NCI-H2107 (cell line): ENCODE measurements at regions not wholly inside any gene's neighbourhood (a gene's known extent, or its start where the extent isn't known, plus 50 kb on each side); places are given as distances from the start of the nearest gene placed in this dataset.

Experiments
- DNase-seq: peaks from one replicate; lab custom pipeline; 2025; lab: John Stamatoyannopoulos, UW

DNA sequence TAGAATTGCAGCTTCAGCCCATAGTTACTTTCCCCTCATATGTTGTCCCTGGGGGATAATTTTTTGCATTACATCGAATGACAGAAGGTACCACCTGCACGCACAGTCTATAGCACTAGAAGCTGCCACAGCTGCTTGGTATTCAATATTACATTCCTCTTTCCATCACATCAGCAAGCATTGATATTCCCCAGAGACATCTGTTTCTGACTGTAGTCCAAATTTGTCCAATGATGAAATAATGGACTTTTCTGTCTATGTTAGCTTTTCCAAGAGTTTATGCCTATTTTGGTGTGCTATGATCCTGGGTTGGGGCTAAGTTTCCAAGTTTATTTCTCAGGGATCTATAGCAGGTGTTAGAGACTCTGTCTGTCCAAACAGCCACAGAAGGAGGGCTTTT lies 335.4 kb downstream of the LRIG3 start:
- no peak for DNase-seq

DNA sequence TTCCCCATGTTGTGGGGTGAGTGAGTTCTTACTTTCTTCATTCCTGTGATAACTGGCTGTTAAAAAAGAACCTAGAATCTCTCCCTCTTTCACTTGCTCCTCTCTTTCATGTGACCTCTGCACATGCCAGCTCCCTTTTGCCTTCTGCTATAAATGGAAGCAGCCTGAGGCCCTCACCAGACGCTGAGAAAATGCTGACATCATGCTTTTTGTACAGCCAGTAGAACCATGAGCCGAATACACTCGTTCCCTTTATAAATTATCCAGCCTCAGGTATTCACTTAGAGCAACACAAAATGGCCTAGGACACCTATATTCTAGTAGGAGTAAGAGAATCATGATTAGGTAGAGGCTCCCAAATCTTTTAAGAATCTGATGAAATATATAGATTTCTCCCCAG lies 333.5 kb downstream of the LRIG3 start:
- no peak for DNase-seq

DNA sequence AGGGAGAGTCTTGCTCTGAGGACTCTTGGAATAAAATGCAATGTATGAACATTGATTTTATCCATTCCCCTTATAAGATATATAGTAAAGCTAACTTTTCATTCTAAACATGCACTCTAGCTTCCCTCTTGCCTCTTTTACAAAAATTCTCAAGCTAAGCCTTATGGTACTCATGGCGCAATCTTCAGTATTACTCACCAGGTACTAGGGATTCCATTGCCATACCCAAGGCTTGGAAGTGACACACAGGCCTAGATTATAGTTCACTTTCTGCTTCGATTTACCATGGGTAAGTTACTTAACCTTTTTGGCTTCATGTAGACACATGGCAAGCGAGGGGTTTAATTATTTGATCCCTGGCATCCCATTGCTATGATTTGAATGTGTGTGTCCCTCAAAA lies 331.5 kb downstream of the LRIG3 start:
- no peak for DNase-seq

DNA sequence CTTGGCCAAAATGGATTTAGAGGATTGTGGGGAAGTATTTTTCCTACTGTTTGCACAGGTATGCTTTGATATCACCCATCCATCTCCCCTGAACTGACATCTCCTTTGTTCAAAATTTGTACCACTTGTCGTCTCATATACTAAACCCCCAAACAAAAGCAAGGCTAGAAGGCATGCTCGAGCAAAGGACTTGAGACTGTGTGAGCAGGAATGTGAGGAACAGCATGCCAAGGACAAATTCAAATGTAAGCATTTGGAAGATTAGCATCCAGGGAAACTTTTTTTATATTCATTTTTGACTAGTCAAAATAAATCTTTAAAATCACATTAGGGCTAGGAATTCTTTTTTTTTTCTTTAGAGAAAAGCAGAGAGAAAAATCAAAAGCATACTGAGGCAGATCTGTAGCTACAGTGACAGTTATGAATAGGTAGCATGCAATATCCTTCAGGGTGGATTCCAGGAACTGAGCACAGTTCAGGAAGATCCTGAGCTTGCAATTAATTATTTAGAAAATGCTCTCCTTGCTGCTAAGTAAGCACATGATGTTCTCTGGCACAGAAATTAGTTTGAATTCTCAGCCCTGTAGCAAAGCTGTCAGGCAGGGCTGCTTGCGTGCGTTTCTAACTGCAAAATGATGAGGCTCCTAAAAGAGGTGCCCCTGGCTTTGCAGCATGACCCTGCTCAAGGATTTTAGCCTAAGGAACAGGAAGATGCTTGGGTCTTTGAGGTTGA lies 327.7 kb downstream of the LRIG3 start:
- no peak for DNase-seq

DNA sequence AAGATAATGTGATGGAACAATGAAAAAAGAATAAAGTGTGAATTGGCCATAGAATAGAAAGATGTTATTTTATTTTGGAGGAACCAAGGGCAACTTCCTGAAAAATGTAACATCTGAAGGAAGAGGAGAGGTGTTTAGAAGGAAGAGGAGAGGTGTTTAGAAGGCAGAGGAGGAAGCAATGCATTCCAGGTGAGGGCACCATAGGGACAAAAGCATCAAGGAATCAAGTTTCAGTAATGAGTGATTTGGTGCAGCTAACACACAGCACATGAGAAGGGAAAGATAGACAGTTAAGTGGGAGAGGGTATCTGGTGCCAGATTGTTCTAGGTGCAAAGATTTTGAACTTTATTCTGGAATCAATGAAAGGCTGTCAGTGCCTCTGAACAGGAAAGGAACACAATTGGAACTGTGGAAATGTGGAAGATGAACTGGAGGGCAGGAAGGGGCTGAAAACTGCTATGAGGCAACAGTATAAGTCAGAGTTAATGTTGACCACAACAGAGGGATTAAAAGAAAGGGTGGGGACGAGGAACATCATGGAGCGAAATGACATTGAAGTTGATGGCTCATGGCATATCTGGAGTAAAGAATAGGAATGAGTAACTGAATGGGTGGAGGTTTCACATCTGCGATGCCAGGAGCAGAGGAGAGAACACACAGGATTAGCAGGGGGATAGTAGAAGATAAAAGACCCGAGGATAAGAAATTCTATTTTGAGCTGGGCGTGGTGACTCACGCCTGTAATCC lies 326.6 kb downstream of the LRIG3 start:
- DNase-seq = no peak

DNA sequence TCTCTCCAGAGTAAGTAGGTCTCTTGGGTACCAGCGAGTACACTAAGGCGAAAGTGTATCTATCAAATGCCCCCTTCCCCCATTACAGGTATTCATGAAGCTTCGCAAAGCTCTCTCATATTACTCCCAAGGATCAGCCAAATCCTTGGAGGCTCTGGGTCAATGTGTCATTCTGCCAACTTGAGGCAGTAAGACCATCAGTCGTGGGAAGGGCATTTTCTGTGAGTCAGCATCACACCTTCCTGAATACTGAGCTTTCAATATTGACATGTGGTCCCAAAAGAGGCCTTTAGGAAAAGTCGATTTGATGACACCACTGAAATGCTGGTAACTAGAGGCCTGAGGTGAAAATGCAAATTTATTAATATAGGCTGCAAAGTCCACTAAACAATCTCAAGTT lies 323.9 kb downstream of the LRIG3 start:
- no peak for DNase-seq

DNA sequence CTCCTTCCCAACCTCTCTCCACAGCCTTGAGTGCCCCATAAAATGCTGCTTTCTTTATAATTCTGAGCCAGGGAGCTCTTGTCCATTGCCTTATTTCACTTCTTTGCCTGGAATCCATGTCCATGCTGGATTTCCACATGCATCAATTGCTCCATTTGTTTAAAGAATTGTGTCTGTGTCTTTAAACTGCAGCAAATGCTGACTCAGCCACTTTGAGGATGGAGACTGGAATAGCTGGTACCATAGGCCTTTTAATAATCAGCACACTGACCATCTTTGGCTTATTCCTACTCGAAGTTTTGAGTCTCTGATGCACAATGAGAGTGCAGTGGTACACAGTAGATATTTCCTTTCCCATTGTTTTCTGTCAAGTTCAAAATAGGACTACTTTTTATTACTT lies 318.8 kb downstream of the LRIG3 start:
- DNase-seq = no peak

DNA sequence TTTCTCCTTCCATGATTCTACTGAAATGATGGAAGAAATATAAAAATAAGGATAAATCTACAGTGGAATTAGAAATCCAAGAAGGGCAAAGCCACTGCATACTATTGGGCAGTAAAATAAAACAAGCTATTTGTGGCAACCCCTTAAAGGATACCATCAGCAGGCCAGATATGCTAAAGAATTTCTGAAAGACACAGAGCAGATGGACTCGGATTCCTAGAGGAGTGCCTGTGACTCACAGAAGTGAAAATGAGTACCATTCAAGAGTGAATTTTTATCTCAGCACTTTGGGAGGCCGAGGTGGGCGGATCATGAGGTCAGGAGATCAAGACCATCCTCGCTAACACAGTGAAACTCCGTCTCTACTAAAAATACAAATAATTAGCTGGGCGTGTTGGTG lies 318.1 kb downstream of the LRIG3 start:
- no peak for DNase-seq

DNA sequence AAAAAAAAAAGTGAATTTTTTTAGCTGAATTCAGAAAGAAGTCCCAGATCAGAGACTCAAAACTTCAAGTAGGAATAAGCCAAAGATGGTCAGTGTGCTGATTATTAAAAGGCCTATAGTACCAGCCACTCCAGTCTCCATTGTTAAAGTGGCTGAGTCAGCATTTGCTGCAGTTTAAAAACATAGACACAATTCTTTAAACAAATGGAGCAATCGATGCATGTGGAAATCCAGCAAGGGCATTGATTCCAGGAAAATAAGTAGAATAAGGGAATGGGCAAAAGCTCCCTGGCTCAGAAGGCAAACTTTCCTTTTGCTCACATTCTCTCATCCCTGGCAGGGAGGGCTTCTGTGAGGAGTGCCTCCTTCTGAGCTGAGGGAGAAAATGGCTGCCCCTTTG lies 317.6 kb downstream of the LRIG3 start:
- DNase-seq = no peak

DNA sequence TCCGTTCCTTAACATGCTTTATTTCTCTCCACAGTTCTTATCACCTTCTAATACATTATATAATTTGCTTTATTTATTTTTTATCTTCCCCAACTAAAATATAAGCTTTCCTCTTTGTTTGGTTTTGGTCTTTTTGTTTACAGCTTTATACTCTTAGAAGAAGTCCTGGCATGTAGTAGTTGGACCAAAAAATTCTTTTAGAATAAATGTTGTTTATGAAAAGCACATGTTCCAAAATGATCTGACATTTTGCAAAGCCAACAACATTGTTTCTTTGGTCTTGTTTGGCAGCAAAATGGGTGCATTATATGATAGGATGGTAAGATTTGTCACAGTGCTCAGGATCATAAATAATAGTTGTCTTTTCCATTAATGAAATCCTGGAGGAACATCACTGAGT lies 312.5 kb downstream of the LRIG3 start:
- no peak for DNase-seq

DNA sequence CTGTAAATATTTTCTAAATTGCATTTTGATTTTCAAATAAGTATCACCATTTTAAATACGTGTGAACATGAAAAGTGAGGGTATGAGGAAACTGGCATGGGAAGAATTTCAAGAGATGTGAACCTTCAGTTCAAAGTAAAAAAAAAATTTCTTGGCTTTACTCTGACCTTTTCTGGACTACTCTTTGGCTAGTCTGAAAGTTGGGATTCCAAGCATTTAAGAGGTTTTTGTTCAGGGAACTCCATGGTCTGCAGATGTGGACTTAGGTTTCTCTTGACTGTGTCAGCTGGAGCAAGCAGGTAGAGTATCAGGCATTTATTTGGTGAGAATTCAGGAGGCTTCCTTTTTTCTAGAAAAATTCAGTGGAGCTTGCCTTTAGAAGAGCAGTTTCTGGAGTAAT lies 311.6 kb downstream of the LRIG3 start:
- no peak for DNase-seq

DNA sequence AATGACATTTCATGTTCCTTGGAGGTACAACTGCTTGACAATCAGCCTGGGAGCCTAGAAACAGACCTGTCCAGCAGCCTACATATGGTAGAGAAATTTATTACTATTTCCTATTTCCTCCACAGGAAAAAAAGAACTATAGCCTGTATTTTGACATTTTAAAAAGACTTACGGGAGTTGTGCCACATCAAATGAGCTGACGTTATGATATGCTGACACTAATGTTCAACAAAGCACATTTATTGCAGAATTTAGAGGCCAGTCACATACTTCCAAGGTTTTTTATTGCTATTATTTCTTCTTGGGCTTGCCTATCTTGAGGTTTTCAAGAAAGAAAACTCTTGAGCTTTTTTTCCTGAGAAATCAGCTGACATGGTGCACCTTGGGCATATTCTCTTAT lies 305.3 kb downstream of the LRIG3 start:
- DNase-seq = no peak

DNA sequence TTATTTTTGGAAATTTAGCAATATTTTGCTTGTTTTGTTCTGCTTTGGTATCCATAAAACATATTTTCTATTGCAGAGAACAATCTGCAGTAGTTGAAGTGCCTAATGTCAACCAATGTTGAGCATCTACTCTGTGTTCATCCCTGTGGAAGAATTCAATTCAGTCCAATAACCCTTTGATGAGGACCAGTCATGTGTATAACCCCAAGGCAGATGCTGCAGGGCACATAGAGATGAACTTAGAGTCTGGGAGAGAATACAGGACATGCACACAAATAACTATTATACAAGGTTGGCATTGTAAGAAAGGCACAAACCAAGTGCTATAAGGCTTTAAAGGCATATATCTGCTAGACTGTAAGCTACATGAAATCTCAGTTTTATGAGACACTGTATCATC lies 304.7 kb downstream of the LRIG3 start:
- DNase-seq = no peak

DNA sequence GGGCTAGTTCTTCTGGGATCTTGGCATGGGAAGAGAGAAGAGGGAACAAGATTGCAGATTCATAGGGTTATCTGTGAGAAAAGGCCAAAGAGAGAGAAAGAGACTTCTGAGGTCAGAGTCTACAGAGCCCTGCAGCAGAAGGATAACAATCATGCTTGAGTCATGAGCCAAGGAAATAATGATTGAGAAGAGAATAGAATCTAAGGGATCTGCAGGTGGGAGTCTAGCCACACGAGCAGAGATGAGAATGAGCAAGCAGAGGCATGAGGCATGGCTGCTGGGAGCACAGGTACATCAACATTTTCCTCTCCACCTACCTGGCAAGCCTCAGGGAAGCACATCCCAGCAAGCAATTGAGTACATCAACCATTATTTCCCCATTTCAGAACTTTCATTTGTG lies 303.7 kb downstream of the LRIG3 start:
- no peak for DNase-seq

DNA sequence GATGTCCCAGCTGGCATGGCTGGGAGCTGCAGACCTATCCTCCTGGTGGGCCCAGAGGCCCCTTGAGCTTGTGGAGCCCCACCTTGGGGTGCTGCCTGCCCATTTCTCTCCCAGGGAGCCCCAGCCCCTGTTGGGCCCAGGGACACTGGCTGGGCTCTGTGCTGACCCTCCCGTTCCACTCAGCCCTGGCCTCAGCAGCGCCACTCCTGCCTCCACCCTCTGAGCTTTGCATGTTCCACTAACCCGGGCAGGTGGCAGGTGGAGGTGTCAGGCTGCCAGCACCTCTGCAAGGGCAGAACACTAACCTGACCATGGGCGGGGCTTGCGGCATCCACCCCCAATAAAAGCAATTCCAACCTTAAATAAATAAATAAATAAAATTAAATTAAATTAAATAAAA lies 299.2 kb downstream of the LRIG3 start:
- DNase-seq = no peak

DNA sequence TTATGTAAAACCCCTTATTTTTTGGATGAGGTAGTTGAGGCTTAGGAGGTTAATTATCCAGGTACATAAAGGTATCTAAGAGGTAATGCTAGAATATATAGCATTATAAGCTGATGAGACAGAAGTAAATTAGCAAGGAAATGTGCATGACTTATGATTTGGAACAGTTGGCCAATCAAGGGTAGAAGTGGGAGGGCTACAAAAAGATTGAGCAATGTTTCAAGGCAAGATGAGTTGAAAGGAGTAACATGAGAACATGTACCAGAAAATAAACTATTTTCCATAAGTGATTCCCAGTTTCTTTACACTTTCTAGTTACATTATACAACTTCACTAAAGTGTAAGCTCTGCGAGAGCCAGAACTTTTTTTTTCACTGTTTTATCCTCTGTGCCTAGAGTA lies 290.9 kb downstream of the LRIG3 start:
- DNase-seq = no peak

DNA sequence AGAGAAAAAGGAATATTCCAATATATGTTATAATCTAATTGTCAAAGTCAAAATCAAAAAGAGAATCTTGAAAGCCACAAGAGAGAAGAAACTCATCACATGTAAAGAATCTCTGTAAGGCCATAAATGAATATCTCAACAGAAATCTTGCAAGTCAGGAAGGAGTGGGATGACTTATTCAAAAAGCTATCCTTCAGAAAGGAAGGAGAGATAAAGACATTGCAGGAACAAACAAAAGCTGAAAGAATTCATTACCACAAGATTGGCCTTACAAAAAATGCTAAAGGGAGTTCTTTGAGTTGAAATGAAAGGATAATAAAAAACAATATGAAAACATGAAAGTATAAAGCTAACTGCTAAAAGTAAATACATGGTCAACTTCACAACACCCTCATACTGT lies 286.8 kb downstream of the LRIG3 start:
- no peak for DNase-seq

DNA sequence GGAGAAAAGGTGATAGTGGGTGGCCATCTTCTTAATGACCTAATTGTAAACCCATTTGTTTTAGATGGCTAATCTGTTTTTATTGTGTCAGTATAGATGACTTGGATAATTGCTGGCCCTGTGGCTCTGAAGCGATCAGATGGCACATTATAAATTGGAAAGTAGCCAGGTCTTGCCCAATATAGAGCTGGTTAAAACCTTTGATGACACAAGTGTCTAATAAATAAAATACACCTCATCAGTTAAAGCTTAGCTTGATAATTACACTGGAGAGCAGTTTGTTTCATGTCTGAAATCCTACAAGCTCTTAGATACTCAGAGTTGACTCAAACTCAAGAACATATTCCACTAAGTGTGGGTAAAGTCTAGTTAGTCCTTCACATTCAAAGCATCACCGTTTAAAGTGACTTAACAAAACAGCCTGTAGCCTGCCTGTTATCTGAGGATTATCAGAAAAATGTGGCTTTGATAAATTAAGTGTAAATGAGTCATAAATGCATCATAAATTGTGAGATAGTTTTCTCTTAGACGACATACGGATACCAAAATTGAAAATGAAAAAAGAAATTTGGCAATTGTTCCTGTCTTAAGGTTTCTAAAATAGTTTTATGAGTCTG lies 280.9 kb downstream of the LRIG3 start:
- no peak for DNase-seq

DNA sequence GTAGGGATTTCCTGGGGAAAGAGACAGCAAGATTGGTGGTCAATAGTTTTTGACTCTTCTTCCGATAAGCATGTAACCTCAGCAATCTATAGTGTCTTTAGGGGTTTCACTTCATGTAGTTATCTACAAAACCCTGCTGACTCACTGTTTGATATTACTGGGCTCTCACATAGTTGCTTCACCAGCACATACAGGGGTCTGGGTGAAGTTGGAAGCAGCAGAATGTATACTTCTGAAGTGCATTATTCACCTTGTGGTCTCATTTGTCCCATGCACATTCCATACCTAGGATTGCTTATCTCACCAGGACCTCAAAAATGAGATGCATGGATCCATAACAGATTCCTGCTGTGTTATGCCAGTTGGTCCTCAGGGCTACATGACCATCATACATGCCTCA lies 280.0 kb downstream of the LRIG3 start:
- DNase-seq = no peak

DNA sequence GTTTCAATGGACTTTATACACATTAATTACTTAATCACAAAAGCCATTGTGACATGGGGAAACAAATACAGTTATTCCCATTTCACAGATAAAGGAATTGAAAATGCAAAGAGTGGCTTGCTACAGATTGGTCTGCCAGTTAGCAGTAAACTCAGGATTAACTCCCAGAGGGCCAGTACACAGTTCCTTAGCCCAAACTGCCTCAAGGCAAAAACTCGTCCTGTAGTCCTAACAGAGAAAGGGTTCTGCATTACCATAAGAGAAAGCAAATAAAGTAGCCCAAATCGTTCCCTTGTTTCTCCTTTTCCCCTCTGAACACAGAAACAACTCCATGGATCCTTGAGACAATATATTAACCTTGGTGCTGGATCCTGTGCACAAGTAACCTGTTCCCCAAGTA lies 274.4 kb downstream of the LRIG3 start:
- no peak for DNase-seq

DNA sequence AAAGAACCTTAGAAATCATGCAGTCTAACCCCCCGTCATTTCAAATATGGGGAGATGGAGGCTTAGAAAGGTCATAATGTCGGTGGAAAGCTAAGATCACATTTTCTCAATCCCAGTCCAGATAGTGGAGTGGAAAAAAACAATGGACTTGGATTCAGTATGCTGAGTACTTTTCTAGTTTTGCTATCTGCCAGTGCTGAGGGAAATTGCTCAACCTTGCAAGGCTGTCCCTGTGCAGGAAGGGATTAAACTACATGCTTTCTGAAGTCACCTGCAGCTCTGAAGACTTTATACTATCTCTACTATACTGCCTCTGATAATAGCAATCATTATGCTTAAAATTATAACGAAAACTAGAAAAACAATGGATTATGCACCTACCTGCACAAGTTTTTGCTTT lies 272.8 kb downstream of the LRIG3 start:
- DNase-seq = no peak

DNA sequence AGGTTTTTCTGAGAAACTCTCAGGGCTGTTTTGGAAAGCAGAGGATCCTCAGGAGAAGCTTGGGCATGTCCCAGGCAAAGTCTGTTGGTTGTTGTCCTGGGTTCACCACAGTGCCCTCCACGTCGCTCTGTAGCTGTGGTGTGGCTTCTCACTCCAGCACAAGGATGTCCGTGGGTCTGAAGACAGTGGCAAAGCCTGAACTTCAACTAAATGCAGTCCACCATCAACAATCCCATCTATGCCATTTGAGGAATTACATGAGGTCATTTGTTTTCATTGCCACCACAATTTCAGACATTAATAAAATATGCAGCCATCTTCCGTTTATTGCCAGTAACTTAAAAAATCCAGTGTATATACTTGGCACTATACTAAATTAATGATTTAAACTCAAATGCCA lies 272.1 kb downstream of the LRIG3 start:
- DNase-seq = no peak

DNA sequence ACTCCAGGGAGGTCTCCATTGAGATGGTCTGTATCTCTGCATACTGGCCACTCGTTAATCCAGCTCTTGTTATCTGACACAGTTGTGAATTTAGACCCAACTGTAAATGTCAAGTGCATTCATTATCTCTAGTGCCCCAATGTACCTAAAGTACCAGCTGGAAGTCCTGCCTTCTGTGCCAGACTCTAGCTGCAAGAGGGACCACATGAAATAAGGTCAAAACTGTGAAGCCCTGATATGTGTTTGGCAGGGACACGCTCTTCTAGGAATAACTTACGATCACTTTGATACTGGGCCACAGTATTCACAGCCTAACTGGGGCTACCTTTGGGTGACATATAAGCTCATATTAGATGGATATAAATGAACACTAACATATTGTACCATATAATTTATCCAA lies 268.5 kb downstream of the LRIG3 start:
- no peak for DNase-seq

DNA sequence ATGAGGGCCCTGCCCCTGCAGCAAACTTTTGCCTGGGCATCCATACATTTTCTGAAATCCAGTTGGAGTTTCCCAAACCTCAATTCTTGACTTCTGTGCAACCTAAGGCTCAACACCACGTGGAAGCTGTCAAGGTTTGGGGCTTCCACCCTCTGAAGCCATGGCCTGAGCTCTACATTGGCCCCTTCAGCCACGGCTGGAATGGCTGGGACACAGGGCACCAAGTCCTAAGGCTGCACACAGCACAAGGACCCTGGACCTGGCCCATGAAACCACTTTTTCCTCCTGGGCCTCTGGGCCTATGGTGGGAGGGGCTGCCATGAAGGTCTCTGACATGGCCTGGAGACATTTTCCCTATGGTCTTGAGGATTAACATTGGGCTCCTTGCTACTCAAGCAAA lies 266.3 kb downstream of the LRIG3 start:
- no peak for DNase-seq
